Mesodermal cell (in vitro differentiated cells): ENCODE measurements at regions not wholly inside any gene's neighbourhood (a gene's known extent, or its start where the extent isn't known, plus 50 kb on each side); places are given as distances from the start of the nearest gene placed in this dataset.

Experiments used
- H3K27ac ChIP-seq: 2 replicates; pipeline ENCODE4 v1.7.0; 2013; ENCODE audit warnings: mild to moderate bottlenecking, low read depth, low read length, moderate library complexity; ENCODE audit not compliant: severe bottlenecking
- H3K36me3 ChIP-seq: 2 replicates; pipeline ENCODE4 v1.7.1; 2013; ENCODE audit warnings: mild to moderate bottlenecking, low read length, moderate library complexity; ENCODE audit not compliant: control insufficient read depth, insufficient read depth
- H3K4me1 ChIP-seq: one replicate; pipeline ENCODE4 v1.7.1; 2013; ENCODE audit warnings: mild to moderate bottlenecking, low read length; ENCODE audit not compliant: insufficient read depth, control insufficient read depth, poor library complexity, severe bottlenecking
- H3K4me3 ChIP-seq: 2 replicates; pipeline ENCODE4 v1.7.0; 2013; ENCODE audit warnings: low read length, control low read depth, mild to moderate bottlenecking; ENCODE audit not compliant: insufficient read depth, poor library complexity, severe bottlenecking; ENCODE audit errors: extremely low read depth
- H3K9me3 ChIP-seq: 2 replicates; pipeline ENCODE4 v1.7.1; 2013; ENCODE audit warnings: mild to moderate bottlenecking, low read length, moderate library complexity; ENCODE audit not compliant: control insufficient read depth
- WGBS, 2 experiments: methylation state at CpG; one replicate each; pipeline ENCODE4 v1.1.5; 2013; ENCODE audit warnings: missing lambda C conversion rate in 2 of 2; ENCODE audit not compliant: insufficient coverage in 2 of 2; 5-methylcytosine and 5-hydroxymethylcytosine counted together

- WGBS, 2 experiments, result 33% methylated on average over 1 of the region's 4 CpGs; no CpG with 5 or more reads in 1 of the 2 experiments
- Histone ChIP-seq H3K9me3 (peaks cover 4% of the 10 kb centered on the region), H3K36me3 (no peaks in the 10 kb centered on the region), H3K4me1 (peaks cover 6% of the 10 kb centered on the region), H3K4me3 (no peak overlapping the region), H3K27ac (peak overlapping the region; percentile 49)
Observed at GRCh38 chr12:13277293-13277692, 80.8 kb downstream of the EMP1 start.

- Histone ChIP-seq H3K36me3 (no peaks in the 10 kb centered on the region), H3K9me3 (peaks cover 4% of the 10 kb centered on the region), H3K4me1 (peaks cover 6% of the 10 kb centered on the region), H3K4me3 (no peak overlapping the region), H3K27ac (no peak overlapping the region)
- WGBS, 2 experiments, result 58 to 73% methylated on average over 5 to 8 of the region's 10 CpGs
Observed at GRCh38 chr12:13275241-13276085, 78.9 kb downstream of the EMP1 start.

GRCh38 chr12:13273850-13274249, 77.3 kb downstream of the EMP1 start:
- 88 to 94% methylated on average over 11 of the region's 12 CpGs for WGBS, 2 experiments
- Histone ChIP-seq H3K9me3 (no peaks in the 10 kb centered on the region), H3K36me3 (no peaks in the 10 kb centered on the region), H3K4me1 (peaks cover 6% of the 10 kb centered on the region), H3K4me3 (no peak overlapping the region), H3K27ac (no peak overlapping the region)

- Histone ChIP-seq H3K4me1 (peaks cover 6% of the 10 kb centered on the region), H3K27ac (no peak overlapping the region), H3K9me3 (no peaks in the 10 kb centered on the region), H3K4me3 (no peak overlapping the region), H3K36me3 (no peaks in the 10 kb centered on the region)
- 79 to 89% methylated on average over 5 to 6 of the region's 6 CpGs for WGBS, 2 experiments
Observed at GRCh38 chr12:13273097-13273496, 76.6 kb downstream of the EMP1 start.

- no peaks in the 10 kb centered on the region for H3K36me3 ChIP-seq
- no peaks in the 10 kb centered on the region for H3K9me3 ChIP-seq
- 88 to 94% methylated on average over 4 of the region's 4 CpGs for WGBS, 2 experiments
- no peaks in the 10 kb centered on the region for H3K4me1 ChIP-seq
- H3K4me3 ChIP-seq, result no peak overlapping the region
- no peak overlapping the region for H3K27ac ChIP-seq
Observed at GRCh38 chr12:13270817-13271216, 74.3 kb downstream of the EMP1 start.
